Tibial nerve (tissue), 4 donors: ENCODE measurements at regions not wholly inside any gene's neighbourhood (a gene's known extent, or its start where the extent isn't known, plus 50 kb on each side); places are given as distances from the start of the nearest gene placed in this dataset.

Experiments used
- EP300 ChIP-seq, 2 donors: sonication (generic); formaldehyde crosslinking; IDR thresholded peaks; one replicate each; pipeline ENCODE4 v1.6.1; 2017; ENCODE audit warnings: antibody characterized with exemption in 2 of 2, mild to moderate bottlenecking in 1 of 2
- POLR2A ChIP-seq, 2 donors: fragments of 450-650 bp; IDR thresholded peaks; one replicate each; pipeline ENCODE4 v1.6.1; 2017; ENCODE audit warnings: antibody characterized with exemption in 2 of 2, mild to moderate bottlenecking in 2 of 2, moderate library complexity in 2 of 2
- TF ChIP-seq, protein P1 (sequence below), 5 experiments: fragments of 200-600 bp in 3 of 5; fragments of 450-650 bp in 2 of 5; sonication (generic) in 3 of 5; IDR thresholded peaks; one replicate each; pipeline ENCODE4 v1.5.1; 2016 to 2019; ENCODE audit warnings: antibody characterized with exemption in 5 of 5, mild to moderate bottlenecking in 3 of 5, moderate library complexity in 2 of 5

DNA sequence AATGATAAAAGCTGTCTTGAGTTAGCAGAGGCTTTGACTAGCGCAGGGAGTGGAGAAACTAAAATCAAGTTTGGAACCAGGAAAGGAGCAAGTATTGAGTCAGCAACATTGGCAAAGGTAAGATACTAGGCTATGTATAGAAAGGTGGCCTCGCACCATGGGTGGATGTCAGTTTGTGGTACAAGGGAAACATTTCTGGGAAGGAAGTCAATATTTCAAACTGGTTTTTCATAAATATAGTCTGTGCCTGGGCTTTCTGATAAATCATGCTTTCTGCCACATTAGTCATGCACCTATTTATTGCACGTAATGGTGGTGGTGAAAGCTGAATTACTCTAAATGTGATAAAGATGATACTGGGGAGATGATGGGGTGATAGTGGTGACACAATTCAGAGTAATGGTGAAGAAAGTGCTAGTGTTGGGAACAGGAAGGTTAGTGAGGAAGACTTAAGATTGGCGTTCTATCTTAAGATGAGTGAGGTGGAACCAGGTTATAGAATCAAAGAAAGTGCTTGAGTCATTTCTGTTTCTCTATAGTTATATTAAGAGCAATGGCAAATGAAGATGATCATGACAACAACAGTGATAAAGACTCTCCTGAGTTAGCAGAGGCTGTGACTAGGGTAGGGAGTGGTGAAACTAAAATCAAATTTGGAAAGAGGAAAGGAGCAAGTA lies 729.0 kb downstream of the FAM181B start:
- no peak for TF ChIP-seq EP300 (IDR thresholded peaks at IDR 0.05)
- TF ChIP-seq, protein P1, sequence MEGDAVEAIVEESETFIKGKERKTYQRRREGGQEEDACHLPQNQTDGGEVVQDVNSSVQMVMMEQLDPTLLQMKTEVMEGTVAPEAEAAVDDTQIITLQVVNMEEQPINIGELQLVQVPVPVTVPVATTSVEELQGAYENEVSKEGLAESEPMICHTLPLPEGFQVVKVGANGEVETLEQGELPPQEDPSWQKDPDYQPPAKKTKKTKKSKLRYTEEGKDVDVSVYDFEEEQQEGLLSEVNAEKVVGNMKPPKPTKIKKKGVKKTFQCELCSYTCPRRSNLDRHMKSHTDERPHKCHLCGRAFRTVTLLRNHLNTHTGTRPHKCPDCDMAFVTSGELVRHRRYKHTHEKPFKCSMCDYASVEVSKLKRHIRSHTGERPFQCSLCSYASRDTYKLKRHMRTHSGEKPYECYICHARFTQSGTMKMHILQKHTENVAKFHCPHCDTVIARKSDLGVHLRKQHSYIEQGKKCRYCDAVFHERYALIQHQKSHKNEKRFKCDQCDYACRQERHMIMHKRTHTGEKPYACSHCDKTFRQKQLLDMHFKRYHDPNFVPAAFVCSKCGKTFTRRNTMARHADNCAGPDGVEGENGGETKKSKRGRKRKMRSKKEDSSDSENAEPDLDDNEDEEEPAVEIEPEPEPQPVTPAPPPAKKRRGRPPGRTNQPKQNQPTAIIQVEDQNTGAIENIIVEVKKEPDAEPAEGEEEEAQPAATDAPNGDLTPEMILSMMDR (IDR thresholded peaks at IDR 0.05), result no peak
- no peak for TF ChIP-seq POLR2A (IDR thresholded peaks at IDR 0.05)
